ENCODE measurements at regions not wholly inside any gene's neighbourhood (a gene's known extent, or its start where the extent isn't known, plus 50 kb on each side); places are given as distances from the start of the nearest gene placed in this dataset.

GRCh38 chr14:103206836-103207387 lies 83.7 kb downstream of the TNFAIP2 start:
- no peak for DNase-seq (ENCODE audit: low read depth)

GRCh38 chr14:103207388-103208072 lies 84.3 kb downstream of the TNFAIP2 start:
- no peak for DNase-seq (ENCODE audit: low read depth)

GRCh38 chr14:103209054-103209453 lies 85.8 kb downstream of the TNFAIP2 start:
- no peak for DNase-seq (ENCODE audit: low read depth)

- no peak for DNase-seq (ENCODE audit: low read depth)
Observed at GRCh38 chr14:103209506-103209905, 86.2 kb downstream of the TNFAIP2 start.

GRCh38 chr14:103213331-103213730 lies 90.1 kb downstream of the TNFAIP2 start:
- no peak for DNase-seq (ENCODE audit: low read depth)

GRCh38 chr14:103214461-103214958 lies 91.2 kb downstream of the TNFAIP2 start:
- no peak for DNase-seq (ENCODE audit: low read depth)

GRCh38 chr14:103216399-103216798 lies 93.1 kb downstream of the TNFAIP2 start:
- no peak for DNase-seq (ENCODE audit: low read depth)

- no peak for DNase-seq (ENCODE audit: low read depth)
Observed at GRCh38 chr14:103216857-103217256, 93.6 kb downstream of the TNFAIP2 start.

- no peak for DNase-seq (ENCODE audit: low read depth)
Observed at GRCh38 chr14:103217538-103217937, 94.3 kb downstream of the TNFAIP2 start.

- DNase-seq (ENCODE audit: low read depth), result no peak
Observed at GRCh38 chr14:103220134-103220981, 97.1 kb downstream of the TNFAIP2 start.

- no peak for DNase-seq (ENCODE audit: low read depth)
Observed at GRCh38 chr14:103220982-103221641, 97.9 kb downstream of the TNFAIP2 start.

GRCh38 chr14:103221781-103222358 lies 98.6 kb downstream of the TNFAIP2 start:
- DNase-seq (ENCODE audit: low read depth), result no peak

- no peak for DNase-seq (ENCODE audit: low read depth)
Observed at GRCh38 chr14:103223818-103224352, 100.6 kb downstream of the TNFAIP2 start.

- no peak for DNase-seq (ENCODE audit: low read depth)
Observed at GRCh38 chr14:103225062-103225461, 101.8 kb downstream of the TNFAIP2 start.

- DNase-seq (ENCODE audit: low read depth), result no peak
Observed at GRCh38 chr14:103225476-103225875, 102.2 kb downstream of the TNFAIP2 start.

- no peak for DNase-seq (ENCODE audit: low read depth)
Observed at GRCh38 chr14:103227094-103227768, 104.0 kb downstream of the TNFAIP2 start.

GRCh38 chr14:103228076-103228806 lies 105.0 kb downstream of the TNFAIP2 start:
- DNase-seq (ENCODE audit: low read depth), result no peak

- DNase-seq (ENCODE audit: low read depth), result no peak
Observed at GRCh38 chr14:103228866-103229265, 105.2 kb upstream of the EIF5 start.

GRCh38 chr14:103230021-103230420 lies 104.0 kb upstream of the EIF5 start:
- no peak for DNase-seq (ENCODE audit: low read depth)

- DNase-seq (ENCODE audit: low read depth), result no peak
Observed at GRCh38 chr14:103230658-103231334, 103.2 kb upstream of the EIF5 start.

Data from activated T-cell treated with anti-CD3 and anti-CD28 coated beads for 24 hours (primary cell).